CD8-positive, alpha-beta memory T cell (primary cell): ENCODE measurements at regions not wholly inside any gene's neighbourhood (a gene's known extent, or its start where the extent isn't known, plus 50 kb on each side); places are given as distances from the start of the nearest gene placed in this dataset.

ENCODE experiments used
- CTCF ChIA-PET: fragments of 350-600 bp; sonication (Branson Sonifier 250); formaldehyde crosslinking; loops from one replicate; lab custom pipeline; 2021; ENCODE audit warnings: antibody characterized with exemption; lab: Charles Lee
- POLR2A ChIA-PET: fragments of 350-600 bp; sonication (Branson Sonifier 250); formaldehyde crosslinking; loops from one replicate; lab custom pipeline; 2021; ENCODE audit warnings: antibody characterized with exemption; lab: Charles Lee
- DNase-seq, 5 donors: peaks; one replicate each; pipeline versions ENCODE4 v3.0.0 to v3.0.0-alpha.2; 2020 to 2022; ENCODE audit warnings: mixed read lengths in 1 of 5
- H3K27ac ChIP-seq: one replicate; pipeline ENCODE4 v1.7.0; 2013; ENCODE audit warnings: low read depth, mild to moderate bottlenecking, low read length, moderate library complexity
- H3K27me3 ChIP-seq: 2 replicates; pipeline ENCODE4 v1.7.0; 2013; ENCODE audit warnings: low read length, mild to moderate bottlenecking; ENCODE audit not compliant: insufficient read depth, poor library complexity, severe bottlenecking
- H3K36me3 ChIP-seq: 2 replicates; pipeline ENCODE4 v1.7.0; 2013; ENCODE audit warnings: mild to moderate bottlenecking, low read length, moderate library complexity; ENCODE audit not compliant: insufficient read depth
- H3K4me1 ChIP-seq: 2 replicates; pipeline ENCODE4 v1.7.0; 2013; ENCODE audit warnings: mild to moderate bottlenecking, low read length, moderate library complexity; ENCODE audit not compliant: insufficient read depth
- H3K4me3 ChIP-seq: 2 replicates; pipeline ENCODE4 v1.7.0; 2013; ENCODE audit warnings: mild to moderate bottlenecking, low read length
- H3K9me3 ChIP-seq: 2 replicates; pipeline ENCODE4 v1.7.0; 2013; ENCODE audit warnings: mild to moderate bottlenecking, low read length
- H3K27ac Mint-ChIP-seq, 8 donors: one replicate each; pipeline ENCODE4 v1.8.0; 2020 to 2021; ENCODE audit warnings: mixed read lengths in 8 of 8, mild to moderate bottlenecking in 6 of 8, inconsistent platforms in 3 of 8, moderate library complexity in 3 of 8
- H3K27me3 Mint-ChIP-seq, 2 donors: one replicate each; pipeline ENCODE4 v1.8.0; 2020 to 2021; ENCODE audit warnings: mixed read lengths in 2 of 2, mild to moderate bottlenecking in 1 of 2, moderate library complexity in 1 of 2
- H3K36me3 Mint-ChIP-seq, 3 donors: one replicate each; pipeline ENCODE4 v1.8.0; 2020 to 2021; ENCODE audit warnings: mixed read lengths in 3 of 3, inconsistent platforms in 1 of 3, mild to moderate bottlenecking in 1 of 3
- H3K4me1 Mint-ChIP-seq, 3 donors: one replicate each; pipeline ENCODE4 v1.8.0; 2020 to 2021; ENCODE audit warnings: mixed read lengths in 3 of 3, inconsistent platforms in 1 of 3, mild to moderate bottlenecking in 1 of 3
- H3K4me3 Mint-ChIP-seq, 7 donors: one replicate each; pipeline ENCODE4 v1.8.0; 2020 to 2021; ENCODE audit warnings: mixed read lengths in 7 of 7, mild to moderate bottlenecking in 6 of 7, moderate library complexity in 4 of 7, inconsistent platforms in 2 of 7
- H3K9me3 Mint-ChIP-seq, 5 donors: one replicate each; pipeline ENCODE4 v1.8.0; 2020 to 2022; ENCODE audit warnings: mixed read lengths in 5 of 5, mild to moderate bottlenecking in 3 of 5, moderate library complexity in 2 of 5, inconsistent platforms in 1 of 5

DNA sequence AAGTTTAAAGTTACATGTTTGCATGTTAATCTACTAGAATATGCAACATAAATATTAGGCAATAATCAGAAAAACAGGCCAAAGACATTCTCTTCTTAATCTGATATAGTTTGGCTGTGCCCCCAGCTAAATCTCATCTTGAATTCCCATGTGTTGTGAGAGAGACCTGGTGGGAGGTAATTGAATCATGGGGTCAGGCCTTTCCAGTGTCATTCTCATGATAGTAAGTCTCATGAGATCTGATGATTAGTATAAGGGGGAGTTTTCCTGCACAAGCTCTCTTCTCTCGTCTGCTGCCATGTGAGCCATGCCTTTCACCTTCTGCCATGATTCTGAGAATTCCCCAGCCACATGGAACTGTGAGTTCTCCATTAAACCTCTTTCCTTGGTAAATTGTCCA, 1241.7 kb upstream of the ADGRB3 start:
- no peaks in the 10 kb centered on the region for H3K4me1 Mint-ChIP-seq
- no peak for DNase-seq
- POLR2A ChIA-PET: no interaction called here
- H3K9me3 ChIP-seq: no peaks in the 10 kb centered on the region
- H3K27me3 ChIP-seq: no peaks in the 10 kb centered on the region
- no peak overlapping the region for H3K27ac Mint-ChIP-seq
- no peaks in the 10 kb centered on the region for H3K27me3 Mint-ChIP-seq
- H3K36me3 Mint-ChIP-seq: no peaks in the 10 kb centered on the region
- H3K4me3 ChIP-seq: no peak overlapping the region
- CTCF ChIA-PET: no interaction called here
- no peaks in the 10 kb centered on the region for H3K36me3 ChIP-seq
- H3K4me3 Mint-ChIP-seq: no peak overlapping the region
- H3K27ac ChIP-seq: no peak overlapping the region
- no peaks in the 10 kb centered on the region for H3K4me1 ChIP-seq
- H3K9me3 Mint-ChIP-seq: peaks cover 2 to 10% (median 6%) of the 10 kb centered on the region in 5 donors

DNA sequence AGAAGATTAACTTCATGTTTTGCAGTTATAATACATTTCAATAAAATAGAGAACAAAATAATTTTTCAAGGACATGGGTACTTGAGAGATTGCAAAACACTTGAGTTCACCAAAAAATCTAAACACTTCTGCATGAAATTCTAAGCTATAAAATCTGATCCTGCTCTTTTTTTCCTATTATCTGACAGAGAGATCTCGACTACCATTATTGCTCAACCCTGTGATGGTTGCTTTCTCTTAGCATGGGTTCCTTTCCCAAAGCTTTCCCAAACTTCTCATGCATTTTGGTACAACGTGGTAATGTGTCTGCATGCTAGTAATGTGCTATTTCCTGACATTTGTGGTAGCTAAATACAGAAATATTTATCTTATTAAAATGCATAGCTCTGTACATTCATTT, 1243.1 kb upstream of the ADGRB3 start:
- Mint-ChIP-seq H3K9me3 (peaks cover 0 to 7% (median 6%) of the 10 kb centered on the region in 5 donors), H3K36me3 (no peaks in the 10 kb centered on the region), H3K27me3 (no peaks in the 10 kb centered on the region), H3K4me1 (no peaks in the 10 kb centered on the region), H3K4me3 (no peak overlapping the region), H3K27ac (no peak overlapping the region)
- Histone ChIP-seq H3K27me3 (no peaks in the 10 kb centered on the region), H3K4me3 (no peak overlapping the region), H3K9me3 (no peaks in the 10 kb centered on the region), H3K4me1 (no peaks in the 10 kb centered on the region), H3K36me3 (no peaks in the 10 kb centered on the region), H3K27ac (no peak overlapping the region)
- no peak for DNase-seq
- ChIA-PET POLR2A (no interaction called here), CTCF (no interaction called here)

DNA sequence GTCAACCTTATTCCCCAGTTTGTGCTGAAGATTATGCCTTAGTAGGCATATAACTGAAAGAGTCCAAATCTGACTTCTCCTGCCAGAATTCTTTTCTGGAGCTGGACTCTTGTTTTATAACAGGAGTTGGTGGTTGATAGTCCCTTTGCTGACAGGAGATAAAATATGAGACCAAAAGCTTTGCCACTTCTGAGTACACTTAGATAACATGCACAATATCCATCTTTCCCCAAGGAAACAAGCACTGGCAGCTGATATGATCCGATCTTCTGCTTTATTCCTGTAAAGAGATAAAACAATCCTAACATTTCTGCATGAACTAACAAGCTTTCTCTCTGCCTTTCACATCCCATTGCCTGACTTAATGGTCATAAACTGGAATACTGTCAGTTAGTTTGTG, 1265.4 kb upstream of the ADGRB3 start:
- POLR2A ChIA-PET: no interaction called here
- Histone ChIP-seq H3K9me3 (no peaks in the 10 kb centered on the region), H3K4me3 (no peak overlapping the region), H3K27me3 (no peaks in the 10 kb centered on the region), H3K36me3 (no peaks in the 10 kb centered on the region), H3K27ac (no peak overlapping the region), H3K4me1 (no peaks in the 10 kb centered on the region)
- H3K36me3 Mint-ChIP-seq: no peaks in the 10 kb centered on the region
- no peak overlapping the region for H3K4me3 Mint-ChIP-seq
- no peaks in the 10 kb centered on the region for H3K4me1 Mint-ChIP-seq
- DNase-seq: no peak
- H3K9me3 Mint-ChIP-seq: peaks cover 0 to 11% (median 1%) of the 10 kb centered on the region in 5 donors
- CTCF ChIA-PET: no interaction called here
- no peaks in the 10 kb centered on the region for H3K27me3 Mint-ChIP-seq
- H3K27ac Mint-ChIP-seq: no peak overlapping the region

DNA sequence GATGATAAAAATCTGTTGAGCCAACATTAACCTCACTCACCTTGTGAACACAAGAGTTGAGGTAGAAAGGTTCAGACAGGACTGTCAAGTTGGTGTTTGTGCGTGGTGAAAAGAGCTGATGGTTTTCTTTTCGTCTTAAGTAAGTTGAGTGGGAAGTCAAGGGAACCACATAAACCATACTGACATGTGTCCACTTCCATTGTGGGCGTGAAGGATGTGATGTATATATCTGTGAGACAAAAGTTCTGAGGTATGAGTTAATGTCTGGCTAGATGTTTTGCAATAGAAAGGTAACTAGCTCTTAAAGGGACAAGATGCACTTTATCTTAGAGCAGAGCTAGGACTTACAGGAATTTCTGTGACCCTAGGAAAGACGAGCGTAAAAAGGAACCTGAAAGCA, 1272.1 kb upstream of the ADGRB3 start:
- Mint-ChIP-seq H3K9me3 (peaks cover 0 to 4% (median 2%) of the 10 kb centered on the region in 5 donors), H3K4me3 (no peak overlapping the region), H3K36me3 (no peaks in the 10 kb centered on the region), H3K27ac (no peak overlapping the region), H3K27me3 (no peaks in the 10 kb centered on the region), H3K4me1 (peaks cover 5 to 8% (median 6%) of the 10 kb centered on the region in 3 donors)
- Histone ChIP-seq H3K27me3 (no peaks in the 10 kb centered on the region), H3K36me3 (no peaks in the 10 kb centered on the region), H3K9me3 (no peaks in the 10 kb centered on the region), H3K27ac (no peak overlapping the region), H3K4me1 (no peaks in the 10 kb centered on the region), H3K4me3 (no peak overlapping the region)
- DNase-seq: no peak
- ChIA-PET CTCF (no interaction called here), POLR2A (no interaction called here)

DNA sequence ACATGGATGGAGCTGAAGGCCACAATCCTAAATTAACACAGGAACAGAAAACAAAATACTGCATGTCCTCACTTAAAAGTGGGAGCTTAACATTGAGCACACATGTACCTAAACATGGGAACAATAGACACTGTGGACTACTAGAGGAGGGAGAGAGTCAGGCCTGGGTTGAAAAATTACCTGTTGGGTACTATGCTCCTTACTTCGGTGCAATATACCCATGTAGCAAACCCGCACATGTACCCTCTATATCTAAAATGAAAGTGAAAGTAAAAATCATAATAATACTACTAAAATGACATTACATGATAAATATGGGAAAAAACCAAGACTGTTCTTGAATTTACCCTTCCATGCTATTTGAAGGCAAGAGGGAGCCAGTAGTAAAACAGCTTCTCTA, 1273.8 kb upstream of the ADGRB3 start:
- Mint-ChIP-seq H3K4me3 (peak overlapping the region in 6 of 7 donors; percentile 36 to 85 (median 57)), H3K27ac (peak overlapping the region in 3 of 8 donors; percentile 20 to 81 (median 35))
- POLR2A ChIA-PET: no interaction called here

DNA sequence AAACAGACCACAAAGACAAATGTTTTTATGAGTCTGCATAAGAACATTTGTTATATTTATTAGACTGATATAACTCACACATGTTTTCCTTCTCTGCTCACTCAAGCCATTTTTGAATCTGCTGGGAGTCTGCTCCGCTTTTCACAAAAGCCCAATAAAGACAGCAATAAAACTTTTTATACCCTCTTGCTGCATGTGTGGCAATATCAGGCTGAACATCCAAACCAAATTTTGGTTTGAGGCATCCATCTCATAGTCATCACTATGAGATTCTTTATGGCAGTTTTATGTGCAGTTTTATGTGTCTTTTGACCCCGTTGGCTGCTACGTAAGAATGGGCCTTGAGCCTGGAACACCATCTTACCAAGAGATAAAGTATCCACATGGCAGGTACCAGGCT, 1276.8 kb upstream of the ADGRB3 start:
- no peak overlapping the region for H3K4me3 ChIP-seq
- no peaks in the 10 kb centered on the region for H3K27me3 ChIP-seq
- CTCF ChIA-PET: no interaction called here
- POLR2A ChIA-PET: no interaction called here
- no peaks in the 10 kb centered on the region for H3K36me3 ChIP-seq
- H3K4me1 ChIP-seq: no peaks in the 10 kb centered on the region
- no peaks in the 10 kb centered on the region for H3K27me3 Mint-ChIP-seq
- no peaks in the 10 kb centered on the region for H3K9me3 ChIP-seq
- H3K27ac ChIP-seq: no peak overlapping the region
- H3K9me3 Mint-ChIP-seq: peaks cover 0 to 15% (median 6%) of the 10 kb centered on the region in 5 donors
- H3K36me3 Mint-ChIP-seq: no peaks in the 10 kb centered on the region
- peaks cover 5 to 8% (median 6%) of the 10 kb centered on the region in 3 donors for H3K4me1 Mint-ChIP-seq
- DNase-seq: no peak
- no peak overlapping the region for H3K27ac Mint-ChIP-seq
- no peak overlapping the region for H3K4me3 Mint-ChIP-seq

More for the DNA sequence above, 1273.8 kb upstream of the ADGRB3 start:
- DNase-seq: no peak
- H3K4me1 ChIP-seq: no peaks in the 10 kb centered on the region
- no peak overlapping the region for H3K27ac ChIP-seq
- Mint-ChIP-seq H3K9me3 (peaks cover 0 to 7% (median 4%) of the 10 kb centered on the region in 5 donors), H3K4me1 (peaks cover 5 to 8% (median 6%) of the 10 kb centered on the region in 3 donors), H3K36me3 (no peaks in the 10 kb centered on the region), H3K27me3 (no peaks in the 10 kb centered on the region)
- H3K27me3 ChIP-seq: no peaks in the 10 kb centered on the region
- CTCF ChIA-PET: no interaction called here
- H3K4me3 ChIP-seq: no peak overlapping the region
- H3K9me3 ChIP-seq: no peaks in the 10 kb centered on the region
- H3K36me3 ChIP-seq: no peaks in the 10 kb centered on the region

DNA sequence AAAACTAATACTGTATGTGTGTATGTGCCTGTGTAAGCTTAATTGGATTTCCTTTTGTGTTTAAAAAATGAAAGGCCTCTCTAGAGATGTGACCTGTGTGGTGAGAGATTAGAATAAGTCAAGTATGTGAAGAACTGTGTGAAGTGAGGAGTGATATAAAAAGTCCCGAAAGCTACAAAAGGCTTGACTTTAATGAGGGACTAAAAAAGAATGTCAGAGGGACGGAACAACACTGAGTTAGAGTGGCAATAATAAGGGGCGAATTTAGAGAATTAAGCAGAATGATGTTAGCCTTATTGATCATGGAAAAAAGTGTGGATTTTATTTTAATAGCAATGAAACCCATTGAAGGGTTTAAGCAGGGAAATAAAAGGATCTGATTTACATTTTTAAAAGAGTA, 1281.2 kb upstream of the ADGRB3 start:
- Histone ChIP-seq H3K4me3 (no peak overlapping the region), H3K36me3 (no peaks in the 10 kb centered on the region), H3K4me1 (no peaks in the 10 kb centered on the region), H3K27ac (no peak overlapping the region), H3K27me3 (no peaks in the 10 kb centered on the region), H3K9me3 (no peaks in the 10 kb centered on the region)
- Mint-ChIP-seq H3K9me3 (peaks cover 4 to 27% (median 5%) of the 10 kb centered on the region in 5 donors), H3K27me3 (no peaks in the 10 kb centered on the region), H3K4me3 (no peak overlapping the region), H3K27ac (no peak overlapping the region), H3K4me1 (no peaks in the 10 kb centered on the region), H3K36me3 (no peaks in the 10 kb centered on the region)
- no peak for DNase-seq
- CTCF ChIA-PET: no interaction called here
- POLR2A ChIA-PET: no interaction called here

DNA sequence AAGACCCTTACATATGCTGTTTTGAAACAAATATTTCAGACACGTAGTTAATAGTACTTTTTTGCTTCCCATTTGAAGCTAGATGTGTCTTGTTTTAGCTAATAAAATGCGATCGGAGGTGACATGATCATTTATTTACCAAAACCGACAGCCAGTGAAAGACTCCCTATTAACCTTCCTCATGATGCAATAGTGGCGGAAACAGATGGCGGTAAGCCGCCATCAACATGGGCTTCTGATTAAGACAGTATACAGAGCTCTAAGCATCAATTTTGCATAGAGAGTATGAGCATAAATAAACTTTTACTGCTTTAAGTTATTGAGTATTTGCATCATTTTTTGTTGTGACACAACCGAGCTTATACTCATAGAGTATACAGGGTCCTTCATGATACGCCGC, 1282.4 kb upstream of the ADGRB3 start:
- H3K9me3 ChIP-seq: no peaks in the 10 kb centered on the region
- Mint-ChIP-seq H3K4me3 (no peak overlapping the region), H3K36me3 (no peaks in the 10 kb centered on the region), H3K4me1 (no peaks in the 10 kb centered on the region), H3K27ac (no peak overlapping the region), H3K27me3 (no peaks in the 10 kb centered on the region), H3K9me3 (peaks cover 4 to 27% (median 5%) of the 10 kb centered on the region in 5 donors)
- ChIA-PET CTCF (no interaction called here), POLR2A (no interaction called here)
- no peak overlapping the region for H3K27ac ChIP-seq
- H3K4me1 ChIP-seq: no peaks in the 10 kb centered on the region
- no peaks in the 10 kb centered on the region for H3K36me3 ChIP-seq
- H3K4me3 ChIP-seq: no peak overlapping the region
- no peaks in the 10 kb centered on the region for H3K27me3 ChIP-seq
- DNase-seq: no peak

DNA sequence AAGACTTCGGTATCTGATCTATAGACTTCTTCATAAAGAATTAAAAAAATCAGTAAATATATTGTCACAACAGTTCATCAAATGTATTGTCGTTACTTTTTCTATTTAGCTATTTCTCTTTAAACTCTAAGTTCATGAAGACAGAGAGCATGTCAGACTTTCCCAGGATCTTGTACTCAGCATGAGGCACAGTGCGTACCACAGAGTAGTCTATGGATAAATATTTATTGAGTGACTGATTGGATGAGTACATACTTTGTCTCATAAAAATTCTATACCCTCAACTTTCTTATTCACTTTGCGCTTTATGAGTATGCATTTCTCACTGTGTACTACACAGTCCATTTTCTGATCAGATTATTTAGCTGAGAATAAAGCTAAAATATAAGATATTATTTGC, 1284.4 kb upstream of the ADGRB3 start:
- Mint-ChIP-seq H3K9me3 (peaks cover 3 to 20% (median 6%) of the 10 kb centered on the region in 5 donors), H3K27me3 (no peaks in the 10 kb centered on the region), H3K36me3 (no peaks in the 10 kb centered on the region), H3K4me1 (no peaks in the 10 kb centered on the region), H3K4me3 (no peak overlapping the region), H3K27ac (no peak overlapping the region)
- CTCF ChIA-PET: no interaction called here
- no peak for DNase-seq
- Histone ChIP-seq H3K4me3 (no peak overlapping the region), H3K36me3 (no peaks in the 10 kb centered on the region), H3K27ac (no peak overlapping the region), H3K27me3 (no peaks in the 10 kb centered on the region), H3K4me1 (no peaks in the 10 kb centered on the region), H3K9me3 (no peaks in the 10 kb centered on the region)
- POLR2A ChIA-PET: no interaction called here
